ENCODE measurements at regions not wholly inside any gene's neighbourhood (a gene's known extent, or its start where the extent isn't known, plus 50 kb on each side); places are given as distances from the start of the nearest gene placed in this dataset.

DNA sequence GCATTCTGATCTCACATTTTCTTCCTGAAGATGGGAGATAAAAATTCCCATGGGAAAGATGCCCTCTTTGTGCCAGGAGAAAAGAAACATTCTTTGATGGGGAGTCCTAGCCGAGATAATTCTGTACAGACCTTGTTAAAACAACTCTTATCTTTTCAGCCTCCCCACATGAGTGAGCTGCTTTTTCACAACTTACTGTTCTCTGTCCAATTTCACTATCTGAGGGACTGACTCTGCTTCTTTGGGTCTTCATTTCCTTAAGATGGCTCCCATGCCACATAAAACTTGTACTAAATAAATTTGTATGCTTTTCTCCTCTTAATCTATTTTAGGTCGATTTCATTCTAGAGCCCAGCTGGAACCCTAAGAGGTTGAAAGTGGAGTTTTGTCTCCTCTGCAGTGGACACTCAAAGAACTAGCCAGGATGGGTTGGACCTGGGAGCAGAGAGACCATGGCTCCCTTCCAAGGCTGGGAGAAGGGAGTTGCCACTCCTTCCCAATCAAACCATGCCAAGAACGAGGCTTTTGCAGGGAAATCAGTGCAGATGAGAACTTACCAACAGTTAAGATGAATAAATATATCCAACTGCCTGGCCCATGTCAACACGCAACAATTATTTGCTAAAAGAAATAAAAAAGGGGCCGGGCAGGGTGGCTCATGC is 285.8 kb upstream of the SULF2 start:
- no peak for DNase-seq

DNA sequence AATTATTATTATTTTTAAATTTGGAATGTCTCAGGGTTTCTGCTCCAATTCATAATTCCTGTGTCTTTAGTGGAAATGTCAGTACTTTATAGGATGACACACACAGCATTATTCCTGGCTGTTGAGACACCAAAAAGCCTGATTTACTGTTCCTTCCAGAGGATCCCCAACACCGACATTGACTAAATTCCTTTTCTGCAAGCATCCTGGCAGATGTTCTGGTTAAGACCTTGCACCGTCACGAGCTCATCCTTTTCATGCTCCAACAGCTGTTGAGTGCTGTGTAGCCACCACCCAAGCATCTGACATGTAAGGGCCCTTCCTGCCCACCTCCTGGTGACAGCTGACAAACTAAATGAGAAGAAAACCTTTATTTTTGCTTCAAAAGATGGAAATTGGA is 284.3 kb upstream of the SULF2 start:
- no peak for DNase-seq

DNA sequence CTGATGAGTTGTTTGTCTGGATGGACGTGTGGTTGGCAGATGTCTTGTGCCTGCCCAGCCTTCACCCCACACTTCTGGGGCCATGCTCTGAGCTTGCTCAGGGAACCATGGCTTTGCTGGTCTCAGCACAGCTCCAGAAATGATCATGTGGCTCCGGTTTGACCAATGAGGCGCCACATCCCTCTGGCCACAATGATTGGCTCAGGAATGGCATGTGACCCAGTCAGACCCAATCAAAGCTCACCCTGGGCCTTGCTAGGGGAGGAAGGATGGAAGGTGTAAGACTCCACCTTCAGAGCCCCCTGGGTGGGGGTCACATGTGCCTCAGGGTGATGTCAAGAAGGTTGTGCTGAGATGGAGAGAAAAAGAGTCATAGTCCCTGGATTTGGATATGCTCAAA is 281.6 kb upstream of the SULF2 start:
- no peak for DNase-seq

DNA sequence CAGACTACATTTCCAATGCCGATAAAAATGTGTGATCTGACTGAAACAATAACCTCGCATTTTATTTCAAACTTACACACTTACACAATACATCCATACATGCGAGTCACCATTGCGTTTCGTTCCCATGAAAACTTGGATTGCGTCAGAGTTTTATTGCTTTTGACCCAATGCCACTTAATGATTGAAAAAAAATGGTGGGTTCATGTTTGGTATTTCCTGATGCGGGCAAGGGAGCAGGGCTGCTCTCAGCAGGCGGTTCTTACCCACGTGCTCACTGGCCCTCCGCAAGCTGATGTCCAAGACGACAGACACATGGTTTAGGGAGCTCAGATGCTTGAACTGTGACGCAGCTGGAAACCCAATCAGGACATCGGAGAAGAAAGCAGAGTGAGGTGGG is 281.0 kb upstream of the SULF2 start:
- DNase-seq = peak; percentile 41

DNA sequence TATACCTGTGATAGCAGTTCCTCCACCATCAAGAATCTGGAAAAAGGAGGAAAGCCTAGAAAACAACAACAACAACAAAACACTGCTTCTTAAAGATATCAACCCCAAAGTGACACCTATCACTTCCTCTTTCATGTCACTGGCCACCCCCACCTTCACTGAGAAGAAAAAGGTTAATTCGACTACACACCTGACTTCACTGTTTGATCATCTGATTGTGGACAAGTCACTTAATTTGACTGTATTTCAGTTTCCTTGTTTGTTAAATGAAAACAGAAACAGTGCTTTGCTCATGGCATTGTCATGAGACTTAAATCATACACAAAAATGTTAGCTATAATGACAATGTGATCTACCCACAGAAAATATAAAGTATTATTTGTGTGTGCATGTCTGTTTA is 280.6 kb upstream of the SULF2 start:
- no peak for DNase-seq

DNA sequence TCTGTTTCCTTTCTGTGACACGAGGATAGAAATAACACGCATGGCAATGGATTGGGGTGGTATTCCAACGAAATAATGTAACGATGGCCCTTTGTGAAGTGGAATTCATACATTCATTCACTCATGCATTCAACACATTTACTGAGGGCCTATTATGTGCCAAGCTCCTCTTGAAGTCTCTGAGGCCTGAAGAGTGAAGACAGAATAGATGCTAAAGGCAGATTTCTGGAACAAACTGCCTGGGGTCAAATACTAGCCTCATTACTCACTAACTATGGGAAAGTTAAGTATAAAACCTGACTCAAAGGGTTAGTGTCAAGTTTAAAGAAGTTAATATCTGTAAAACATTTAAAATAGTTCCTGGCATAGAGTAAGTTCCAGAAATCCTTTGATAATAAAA is 279.6 kb upstream of the SULF2 start:
- DNase-seq = no peak

DNA sequence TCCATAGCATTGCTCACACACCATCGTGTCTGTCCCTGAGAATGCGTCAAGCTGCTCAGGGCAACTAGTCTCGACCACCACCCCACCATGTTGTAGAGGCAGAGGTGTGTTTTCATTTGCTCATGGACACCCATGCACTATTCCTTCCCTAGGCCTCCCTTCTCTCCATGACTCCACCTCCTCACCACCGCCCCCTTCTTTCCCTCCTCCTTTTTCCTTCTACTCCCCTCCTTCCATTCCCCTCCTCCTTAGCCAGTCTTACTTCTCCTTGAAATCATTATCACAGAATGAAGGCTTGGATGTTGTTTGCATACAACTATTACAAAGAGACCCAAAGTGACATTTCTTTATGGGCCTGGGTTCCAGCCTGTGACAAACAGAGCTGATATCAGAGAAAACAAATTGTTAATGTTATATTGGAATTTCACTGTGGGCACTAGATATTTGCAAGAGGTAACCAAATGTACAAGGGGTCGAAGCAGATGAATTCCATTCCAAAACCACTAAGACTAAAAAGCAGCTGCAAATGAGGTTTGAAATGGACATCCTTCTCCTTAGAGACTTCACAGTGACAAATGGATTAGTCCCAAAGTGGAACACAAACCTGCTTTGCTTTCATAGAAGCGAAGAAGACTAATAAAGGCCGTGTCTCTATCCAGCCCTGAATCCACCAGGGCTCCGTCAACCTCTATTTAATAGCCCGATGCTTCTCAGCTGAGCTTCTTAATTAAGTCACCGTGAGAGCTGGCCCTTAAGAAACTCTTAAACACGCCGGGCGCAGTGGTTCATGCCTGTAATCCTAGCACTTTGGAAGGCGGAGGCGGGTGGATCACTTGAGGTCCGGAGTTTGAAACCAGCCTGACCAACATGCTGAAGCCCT is 275.8 kb upstream of the SULF2 start:
- no peak for DNase-seq

DNA sequence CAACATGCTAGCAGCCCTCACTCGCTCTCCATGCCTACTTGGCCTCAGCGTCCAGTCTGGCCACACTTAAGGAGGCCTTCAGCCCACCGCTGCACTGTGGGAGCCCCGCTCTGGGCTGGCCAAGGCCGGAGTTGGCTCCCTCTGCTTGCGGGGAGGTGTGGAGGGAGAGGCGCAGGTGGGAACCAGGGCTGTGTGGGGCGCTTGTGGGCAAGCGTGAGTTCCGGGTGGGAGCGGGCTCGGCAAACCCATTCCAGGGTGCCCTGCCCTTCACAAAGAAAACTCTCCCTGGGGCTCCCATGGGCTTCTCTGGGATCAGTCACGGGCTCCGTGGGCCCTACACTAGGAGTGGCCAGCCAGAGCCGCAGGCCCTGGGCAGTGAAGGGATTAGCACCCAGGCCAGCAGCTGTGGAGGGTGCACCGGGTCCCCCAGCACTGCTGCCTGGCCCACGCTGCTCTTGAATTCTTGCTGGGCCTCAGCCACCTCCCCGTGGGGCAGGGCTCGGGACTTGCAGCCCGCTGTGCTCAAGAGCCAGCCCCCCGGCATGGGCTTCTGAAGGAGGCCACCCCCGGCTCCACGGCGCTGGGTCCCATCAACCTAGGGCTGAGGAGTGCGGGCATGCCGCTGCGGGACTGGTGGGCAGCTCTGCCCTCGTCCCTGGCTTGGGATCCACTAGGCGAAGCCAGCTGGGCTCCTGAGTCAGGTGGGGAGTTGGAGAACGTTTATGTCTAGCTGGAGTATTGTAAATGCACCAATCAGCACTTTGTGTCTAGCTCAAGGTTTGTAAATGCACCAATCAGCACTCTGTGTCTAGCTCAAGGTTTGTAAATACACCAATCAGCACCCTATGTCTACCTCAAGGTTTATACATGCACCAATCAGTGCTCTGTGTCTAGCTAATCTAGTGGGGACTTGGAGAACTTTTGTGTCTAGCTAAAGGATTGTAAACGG is 273.6 kb upstream of the SULF2 start:
- DNase-seq = no peak

DNA sequence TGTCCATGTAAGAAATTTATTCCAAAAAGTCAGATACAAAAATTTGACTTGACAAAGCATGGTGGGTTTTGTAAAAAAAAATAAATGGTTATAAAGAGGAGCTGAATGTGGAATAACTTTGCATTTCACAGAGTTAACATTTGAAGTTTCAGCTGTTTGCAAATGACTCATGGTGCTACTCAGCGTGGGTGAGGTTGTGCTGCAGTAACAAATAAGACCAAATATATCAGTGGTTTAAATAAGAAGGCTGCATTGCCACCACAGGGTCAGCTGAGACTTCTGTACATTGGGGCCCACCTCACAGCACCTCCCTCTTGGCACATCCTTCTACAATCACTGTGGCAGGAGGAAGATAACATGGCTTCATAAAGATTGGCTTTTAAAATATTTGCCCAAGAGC is 272.5 kb upstream of the SULF2 start:
- DNase-seq = no peak

DNA sequence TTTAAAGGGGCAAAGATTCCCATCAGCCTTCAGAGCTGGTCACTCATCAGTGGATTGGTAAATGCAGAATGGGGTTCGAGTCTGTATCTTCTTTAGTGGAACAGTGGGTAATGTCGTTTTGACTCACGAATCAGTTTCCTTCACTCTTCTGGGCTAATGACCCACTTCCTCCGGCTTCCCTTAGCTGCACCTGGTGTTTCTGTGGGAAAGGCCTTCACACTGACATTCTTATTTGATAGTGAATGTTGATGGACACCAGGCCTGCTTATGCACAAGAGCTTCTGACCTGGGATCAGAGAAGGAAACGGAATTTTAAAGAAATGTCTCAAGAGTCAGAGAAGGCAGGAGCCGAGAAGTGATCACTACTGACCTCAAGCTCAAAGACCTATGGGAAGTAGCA is 272.0 kb upstream of the SULF2 start:
- DNase-seq = no peak

DNA sequence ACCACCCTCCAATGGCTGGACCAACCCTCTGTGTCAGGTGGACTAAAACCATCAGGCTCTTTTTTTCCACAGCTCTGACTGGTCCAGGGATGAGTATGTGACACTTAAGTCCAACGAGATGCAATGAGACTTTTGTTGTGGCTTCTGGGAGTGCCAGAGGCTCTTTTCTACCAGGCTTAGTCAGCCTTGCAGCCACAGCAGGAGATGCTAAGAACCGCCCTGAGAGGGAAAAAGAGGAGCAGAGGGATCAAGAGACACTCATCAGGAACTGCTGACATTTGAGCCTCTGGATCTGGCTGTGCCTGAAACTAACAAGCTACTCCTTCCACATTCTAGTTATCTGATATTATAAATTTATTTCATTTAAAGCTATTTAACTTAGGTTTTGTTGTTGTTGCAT is 270.9 kb upstream of the SULF2 start:
- DNase-seq = no peak

DNA sequence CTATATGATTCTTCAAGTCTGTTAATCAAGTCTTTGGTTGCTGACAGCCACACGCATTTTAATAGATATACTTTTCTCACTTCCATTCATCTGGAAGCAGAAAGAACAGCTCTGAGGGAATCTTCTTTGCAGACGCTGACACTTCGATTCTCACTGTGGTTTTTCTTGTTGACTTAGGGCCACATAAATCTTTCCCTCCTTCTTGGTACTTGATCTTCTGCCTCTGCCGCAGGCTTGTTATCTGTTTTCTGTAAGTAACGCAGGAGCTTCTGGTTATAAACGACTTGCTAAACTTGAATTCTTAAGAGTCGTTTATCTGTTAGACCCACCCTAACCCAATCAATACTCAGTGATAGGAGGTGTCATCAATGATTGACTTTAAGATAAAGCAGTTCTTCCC is 268.8 kb upstream of the SULF2 start:
- no peak for DNase-seq

DNA sequence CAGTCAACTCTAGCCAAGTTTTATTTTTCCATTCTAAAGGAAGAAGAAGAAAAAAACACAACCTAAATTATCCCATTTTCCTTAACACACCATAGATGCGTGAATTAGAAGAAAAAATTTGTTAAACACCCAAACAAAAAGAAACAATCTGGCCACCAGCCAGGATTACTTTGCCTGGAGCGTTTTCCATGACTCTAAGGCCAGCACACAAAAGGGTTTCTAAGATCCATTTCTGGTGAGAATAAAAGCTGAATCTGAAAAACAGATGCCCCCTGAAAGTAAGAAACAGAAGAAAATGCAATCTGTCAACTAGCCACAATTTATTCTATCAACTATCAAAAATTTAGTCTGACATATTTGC is 267.2 kb upstream of the SULF2 start:
- peak; percentile 53 for DNase-seq

DNA sequence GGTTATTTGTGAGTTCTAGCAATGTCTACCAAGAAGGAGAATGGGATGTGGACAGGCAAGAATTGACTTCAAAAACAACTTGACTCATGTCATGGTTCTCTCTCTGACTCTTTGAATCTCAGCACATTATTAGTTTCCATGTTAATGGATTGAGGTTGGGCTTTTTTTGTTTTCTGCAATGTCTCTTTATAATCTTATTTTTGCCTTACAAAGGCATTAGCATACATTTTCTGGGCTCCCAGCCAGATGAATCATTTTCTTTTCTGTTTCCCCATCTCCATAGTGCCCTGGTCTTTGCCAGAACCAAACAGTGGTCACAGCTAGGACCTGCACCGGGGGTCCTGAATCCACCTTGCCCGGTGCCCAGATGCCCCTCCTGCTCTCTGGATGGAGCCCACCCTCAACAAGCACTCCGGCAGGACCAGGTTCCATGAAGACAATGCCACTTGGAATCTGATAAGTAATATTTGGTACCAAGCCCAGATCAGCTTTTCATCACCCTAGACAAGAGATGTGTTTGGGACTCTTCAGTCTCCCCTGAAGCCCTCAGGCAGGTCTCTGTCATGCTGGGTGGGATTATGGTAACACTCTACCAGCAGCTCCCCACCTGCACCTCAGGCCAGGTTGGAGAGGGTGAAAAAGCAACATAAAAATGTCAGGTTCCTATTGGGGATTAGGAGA is 266.7 kb upstream of the SULF2 start:
- peak; percentile 72 for DNase-seq

DNA sequence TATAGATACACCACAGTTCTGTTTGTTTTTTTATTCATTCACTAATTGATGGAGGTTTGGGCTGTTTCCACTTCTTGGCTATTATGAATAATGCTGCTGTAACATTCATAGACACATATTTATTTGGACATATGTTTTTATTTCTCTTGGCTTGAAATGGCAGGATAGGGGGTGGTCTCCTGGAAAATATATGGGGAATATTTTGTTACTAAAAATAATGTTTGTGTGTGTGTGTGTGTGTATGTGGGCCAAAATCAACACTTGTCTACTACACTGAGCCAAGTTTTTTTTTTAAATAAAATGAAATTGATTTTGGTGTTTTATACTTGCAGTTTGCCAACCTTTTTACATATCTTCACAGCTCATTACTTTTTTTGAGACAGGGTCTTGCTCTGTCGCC is 264.4 kb upstream of the SULF2 start:
- DNase-seq = peak; percentile 33

DNA sequence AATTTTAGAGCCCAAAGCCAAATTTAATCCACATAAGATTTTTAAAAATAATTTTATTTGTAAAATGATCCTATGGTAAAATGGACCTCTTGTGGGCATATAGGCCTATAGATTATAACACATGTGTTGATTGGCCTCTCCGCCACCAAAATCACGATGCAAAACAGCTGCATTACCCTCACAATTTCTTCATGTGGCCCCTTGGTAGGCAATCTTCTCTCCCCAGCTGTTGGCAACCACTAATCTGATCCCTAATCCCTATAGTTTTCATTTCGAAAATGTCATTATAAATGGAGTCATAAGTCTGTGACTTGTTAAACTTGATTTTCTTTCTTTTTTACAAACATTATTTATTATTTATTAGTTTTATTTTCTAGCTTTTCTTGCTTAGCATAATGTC is 263.9 kb upstream of the SULF2 start:
- DNase-seq = no peak

DNA sequence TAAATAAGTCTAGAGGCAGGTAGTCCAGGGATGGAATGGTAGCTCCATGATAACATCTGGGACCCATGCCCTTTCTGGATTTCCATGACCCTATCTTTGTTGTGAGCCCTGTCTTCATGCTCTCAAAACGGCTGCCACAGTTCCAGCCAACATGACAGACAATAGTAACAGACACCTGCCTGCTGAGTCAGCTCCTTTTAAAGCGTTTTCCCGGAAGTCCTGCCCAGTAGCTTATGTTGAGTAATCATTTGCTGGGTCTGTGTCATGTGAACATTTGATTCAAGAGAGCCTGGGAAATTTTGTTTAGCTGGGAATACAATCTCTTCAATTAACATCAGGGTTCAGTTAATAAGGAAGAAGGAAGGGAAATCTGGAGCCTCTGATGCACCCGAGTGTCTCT is 262.2 kb upstream of the SULF2 start:
- no peak for DNase-seq

DNA sequence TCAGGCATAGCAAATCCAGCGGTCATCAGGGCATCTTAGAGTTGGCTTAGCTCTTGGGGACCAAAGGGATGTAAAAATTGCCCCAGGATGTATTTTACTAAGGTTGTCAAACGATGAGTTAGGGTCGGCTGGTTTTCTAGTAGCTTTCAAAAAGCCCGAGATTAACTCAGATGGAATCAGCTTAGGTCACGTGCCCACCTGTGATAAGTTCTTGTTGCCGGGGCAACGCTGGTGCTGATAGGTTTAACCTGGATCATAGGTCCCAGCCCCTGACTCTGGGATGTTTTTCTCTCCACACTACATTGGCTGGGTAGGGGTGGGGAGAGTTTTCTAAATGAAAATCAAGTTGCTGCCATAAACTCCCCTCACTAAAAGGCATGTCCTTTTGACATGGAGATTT is 257.3 kb upstream of the SULF2 start:
- no peak for DNase-seq

DNA sequence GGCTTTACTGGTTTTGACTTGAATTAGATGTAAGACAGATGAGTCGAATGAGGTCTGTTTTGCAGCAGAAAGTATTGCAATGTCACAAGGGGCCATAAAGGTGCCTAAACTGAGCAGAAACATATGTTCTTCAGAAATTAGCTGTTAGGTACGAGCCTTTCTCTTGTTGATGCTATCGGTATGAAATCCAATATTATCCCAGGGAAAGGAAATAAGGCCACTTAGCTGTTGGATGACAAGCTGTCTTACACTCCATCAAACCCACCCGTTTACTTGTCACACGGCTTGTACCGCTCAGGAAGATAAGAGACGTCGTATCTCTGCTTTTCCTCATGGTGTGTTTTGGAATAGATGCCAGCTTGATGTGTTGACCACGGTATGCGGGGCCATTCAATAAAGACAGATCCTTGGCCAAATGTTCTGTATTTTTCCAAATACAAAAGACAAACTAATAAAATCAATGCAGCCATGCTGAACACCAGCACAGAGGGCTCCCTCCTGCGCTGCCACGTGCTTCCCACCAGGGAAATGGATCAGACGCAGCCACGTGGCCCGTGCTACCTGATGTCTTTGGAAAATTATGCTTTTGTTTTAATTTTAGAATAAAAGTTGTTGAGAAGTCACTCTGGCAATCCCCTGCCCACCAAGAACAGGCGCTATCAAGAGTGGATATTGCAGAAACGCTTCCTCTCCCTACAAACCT is 255.9 kb upstream of the SULF2 start:
- DNase-seq = no peak

DNA sequence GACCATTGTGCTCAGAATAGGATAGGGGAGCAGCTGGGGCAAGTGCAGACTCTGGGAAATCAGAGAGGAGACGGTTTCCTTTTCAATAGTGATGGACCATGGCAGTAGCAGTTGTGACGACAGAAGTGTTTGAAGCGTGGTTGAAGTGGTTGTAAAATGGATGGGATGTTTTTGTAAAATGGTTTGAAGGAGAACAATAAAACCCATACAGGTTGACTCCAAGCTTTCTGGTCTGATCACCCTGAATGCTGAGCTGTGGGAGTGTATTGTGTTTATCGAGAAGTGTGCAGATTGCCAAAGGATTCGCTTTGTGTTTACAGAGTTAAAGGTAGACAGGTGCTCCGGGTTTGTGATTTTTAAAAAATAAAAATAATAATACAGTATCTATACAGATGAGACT is 255.2 kb upstream of the SULF2 start:
- DNase-seq = no peak

DNA sequence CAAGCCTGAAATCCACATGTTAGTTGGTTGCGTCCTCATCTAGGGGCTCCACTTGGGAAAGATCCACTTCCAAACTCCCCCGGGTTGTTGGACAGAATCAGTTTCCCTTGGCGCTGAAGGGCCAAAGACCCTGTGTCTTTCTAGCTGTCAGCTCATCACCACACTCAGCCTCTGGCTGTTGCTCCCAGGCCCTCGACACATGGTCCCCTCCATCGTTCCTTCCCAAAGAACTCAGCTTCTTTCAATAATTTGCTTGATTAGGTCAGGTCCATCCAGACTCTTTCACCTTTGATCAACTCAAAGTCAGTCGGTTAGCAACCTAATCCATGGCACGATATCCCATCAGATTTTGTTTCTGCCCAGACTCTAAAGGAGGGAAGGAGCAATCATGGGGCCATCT is 254.8 kb upstream of the SULF2 start:
- DNase-seq = no peak

DNA sequence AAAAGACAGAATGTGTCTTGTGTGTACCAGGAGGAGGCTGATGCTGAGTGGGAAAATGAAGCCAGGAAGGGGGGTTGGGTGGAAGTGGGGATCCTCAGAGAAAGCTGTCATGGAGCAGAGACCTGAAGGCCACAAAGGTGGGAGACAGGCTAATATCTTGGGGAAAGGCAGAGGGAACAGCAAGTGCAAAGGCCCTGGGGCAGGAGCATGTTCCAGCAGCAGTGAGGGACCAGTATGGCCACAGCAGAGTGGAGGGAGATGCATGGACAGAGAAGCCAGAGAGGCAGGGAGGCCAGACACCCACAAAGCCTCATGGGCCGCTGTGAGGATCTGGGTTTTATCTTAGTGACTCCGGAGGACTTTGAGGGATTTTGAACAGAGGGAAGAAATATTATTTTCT is 254.2 kb upstream of the SULF2 start:
- DNase-seq = no peak
